Brain microvascular endothelial cell (primary cell): ENCODE measurements at regions not wholly inside any gene's neighbourhood (a gene's known extent, or its start where the extent isn't known, plus 50 kb on each side); places are given as distances from the start of the nearest gene placed in this dataset.

Experiments used
- DNase-seq: peaks from one replicate; pipeline ENCODE4 v3.0.0-alpha.2; 2020
- H3K27ac ChIP-seq: fragments of 250-450 bp; sonication (Bioruptor Pico); 2 replicates; pipeline ENCODE4 v1.5.1; 2020; ENCODE audit warnings: mild to moderate bottlenecking, moderate library complexity
- H3K27me3 ChIP-seq: fragments of 250-450 bp; sonication (Bioruptor Pico); replicated peaks from 2 replicates; pipeline ENCODE4 v1.5.1; 2020; ENCODE audit warnings: mild to moderate bottlenecking
- H3K36me3 ChIP-seq: fragments of 250-450 bp; sonication (Bioruptor Pico); replicated peaks from 2 replicates; pipeline ENCODE4 v1.5.1; 2020; ENCODE audit warnings: mild to moderate bottlenecking
- H3K4me3 ChIP-seq: 2 replicates; pipeline ENCODE4 v1.5.1; 2011; ENCODE audit warnings: low read depth, mild to moderate bottlenecking, control low read depth, low read length, moderate library complexity
- in situ Hi-C: cut with HindIII; loops from 2 replicates; pipeline ENCODE4 v1.10.0; 2017; ENCODE audit warnings: low sequenced_read_pairs, low pct_ligation_motif_present
- TF ChIP-seq, protein P1 (sequence below): IDR thresholded peaks from 2 replicates; pipeline ENCODE4 v1.5.1; 2011; ENCODE audit warnings: low read depth, mild to moderate bottlenecking, moderate library complexity, low read length, control low read depth, inconsistent platforms; ENCODE audit errors: missing control alignments

DNA sequence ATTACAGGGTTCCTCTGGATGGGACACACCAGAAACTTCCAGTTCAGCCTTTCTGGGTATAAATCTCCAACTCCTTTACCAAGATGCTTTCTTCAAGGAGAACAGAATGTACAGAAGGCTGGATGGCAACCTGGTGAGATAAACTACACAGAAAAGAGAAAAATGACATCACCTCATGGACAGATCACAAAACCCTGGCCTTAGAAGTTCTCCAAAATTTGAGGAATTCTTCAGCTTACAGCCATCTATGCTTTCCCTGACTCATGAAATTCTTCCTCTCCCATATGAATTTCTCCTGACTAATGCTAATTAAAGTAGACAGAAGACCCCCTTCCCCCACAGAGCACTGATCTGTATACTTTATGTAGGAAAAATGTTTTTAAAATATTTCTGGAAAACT lies 345.4 kb downstream of the STIM2 start:
- no peak for DNase-seq
- in situ Hi-C loops: no loop called here
- H3K4me3 ChIP-seq: no peak overlapping the region

DNA sequence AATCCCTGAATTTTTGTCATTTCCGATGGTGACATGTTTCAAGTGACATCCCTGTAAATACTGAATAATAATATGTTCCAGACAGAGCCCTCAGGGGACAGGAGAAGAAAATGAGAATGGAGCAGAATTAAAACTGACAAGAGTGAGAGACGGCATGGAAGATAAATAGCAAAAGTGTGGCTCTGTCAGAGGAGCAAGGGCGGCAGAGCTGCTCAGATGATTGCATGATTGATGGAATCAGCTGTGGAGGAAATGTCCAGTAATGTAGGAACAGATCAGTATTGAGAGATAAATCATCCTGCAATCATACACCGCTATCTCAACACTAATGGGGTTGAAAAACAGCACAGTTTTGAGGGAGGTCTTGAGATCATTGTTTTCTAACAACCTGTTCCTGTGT lies 350.3 kb downstream of the STIM2 start:
- H3K36me3 ChIP-seq: no peaks in the 10 kb centered on the region
- no peak overlapping the region for H3K4me3 ChIP-seq
- H3K27me3 ChIP-seq: no peaks in the 10 kb centered on the region
- no peak overlapping the region for H3K27ac ChIP-seq
- in situ Hi-C loops: no loop called here
- TF ChIP-seq, protein P1, sequence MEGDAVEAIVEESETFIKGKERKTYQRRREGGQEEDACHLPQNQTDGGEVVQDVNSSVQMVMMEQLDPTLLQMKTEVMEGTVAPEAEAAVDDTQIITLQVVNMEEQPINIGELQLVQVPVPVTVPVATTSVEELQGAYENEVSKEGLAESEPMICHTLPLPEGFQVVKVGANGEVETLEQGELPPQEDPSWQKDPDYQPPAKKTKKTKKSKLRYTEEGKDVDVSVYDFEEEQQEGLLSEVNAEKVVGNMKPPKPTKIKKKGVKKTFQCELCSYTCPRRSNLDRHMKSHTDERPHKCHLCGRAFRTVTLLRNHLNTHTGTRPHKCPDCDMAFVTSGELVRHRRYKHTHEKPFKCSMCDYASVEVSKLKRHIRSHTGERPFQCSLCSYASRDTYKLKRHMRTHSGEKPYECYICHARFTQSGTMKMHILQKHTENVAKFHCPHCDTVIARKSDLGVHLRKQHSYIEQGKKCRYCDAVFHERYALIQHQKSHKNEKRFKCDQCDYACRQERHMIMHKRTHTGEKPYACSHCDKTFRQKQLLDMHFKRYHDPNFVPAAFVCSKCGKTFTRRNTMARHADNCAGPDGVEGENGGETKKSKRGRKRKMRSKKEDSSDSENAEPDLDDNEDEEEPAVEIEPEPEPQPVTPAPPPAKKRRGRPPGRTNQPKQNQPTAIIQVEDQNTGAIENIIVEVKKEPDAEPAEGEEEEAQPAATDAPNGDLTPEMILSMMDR: no peak
- DNase-seq: no peak

More for the DNA sequence above, 345.4 kb downstream of the STIM2 start:
- Histone ChIP-seq H3K36me3 (no peaks in the 10 kb centered on the region), H3K27me3 (no peaks in the 10 kb centered on the region), H3K27ac (no peak overlapping the region)
- TF ChIP-seq, protein P1: no peak

DNA sequence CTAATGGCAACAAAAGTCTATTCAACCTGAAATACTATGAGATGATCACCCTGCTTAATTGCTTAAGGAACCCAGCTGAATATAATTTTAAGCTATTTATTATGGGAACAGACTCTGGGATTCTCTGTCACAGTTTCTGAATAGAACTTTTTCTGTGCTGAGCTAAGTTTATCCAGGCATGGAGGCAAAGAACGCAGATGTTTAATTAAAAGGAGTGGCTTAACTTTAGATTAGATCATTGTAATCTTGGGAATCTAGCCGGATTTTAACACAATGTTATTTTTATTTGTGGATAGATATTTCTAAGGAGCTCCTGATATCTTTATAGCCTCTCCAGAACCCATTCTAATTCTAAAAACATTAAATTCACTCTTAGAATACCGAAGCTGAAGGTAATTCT lies 353.4 kb downstream of the STIM2 start:
- Histone ChIP-seq H3K27me3 (no peaks in the 10 kb centered on the region), H3K27ac (no peak overlapping the region), H3K36me3 (no peaks in the 10 kb centered on the region), H3K4me3 (no peak overlapping the region)
- TF ChIP-seq, protein P1: no peak
- DNase-seq: no peak
- in situ Hi-C loops: no loop called here

DNA sequence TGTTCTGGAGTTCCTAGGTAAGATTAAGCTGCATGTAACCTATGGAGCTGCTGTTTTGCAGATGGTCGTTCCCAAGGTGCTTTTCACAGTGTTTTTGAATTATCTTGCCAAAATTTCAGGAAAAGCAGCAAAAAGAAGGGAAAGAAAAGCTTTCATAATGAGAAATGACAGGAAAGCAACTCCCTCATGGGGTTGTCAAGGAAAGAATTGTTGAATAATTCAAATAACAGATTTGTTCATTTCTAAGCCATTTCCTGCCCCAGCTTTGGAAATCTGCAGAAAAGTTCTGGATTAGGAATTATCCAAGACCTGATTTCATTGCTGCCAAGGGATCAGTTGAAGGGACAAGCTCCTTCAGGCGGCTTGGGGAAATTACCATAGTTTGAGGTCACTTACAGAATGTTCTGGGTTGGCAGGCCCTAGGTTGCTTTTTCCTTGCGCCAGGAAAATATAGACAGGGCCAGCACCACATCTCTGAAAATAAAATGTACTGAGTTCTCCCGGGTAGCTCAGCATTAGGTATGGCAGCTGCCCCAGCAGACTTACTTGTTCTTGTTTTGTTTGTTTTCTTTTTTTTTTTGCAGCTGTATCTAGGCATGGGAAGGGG lies 354.7 kb downstream of the STIM2 start:
- H3K36me3 ChIP-seq: no peaks in the 10 kb centered on the region
- in situ Hi-C loops: no loop called here
- TF ChIP-seq, protein P1: no peak
- no peak overlapping the region for H3K4me3 ChIP-seq
- no peak overlapping the region for H3K27ac ChIP-seq
- no peak for DNase-seq
- no peaks in the 10 kb centered on the region for H3K27me3 ChIP-seq

DNA sequence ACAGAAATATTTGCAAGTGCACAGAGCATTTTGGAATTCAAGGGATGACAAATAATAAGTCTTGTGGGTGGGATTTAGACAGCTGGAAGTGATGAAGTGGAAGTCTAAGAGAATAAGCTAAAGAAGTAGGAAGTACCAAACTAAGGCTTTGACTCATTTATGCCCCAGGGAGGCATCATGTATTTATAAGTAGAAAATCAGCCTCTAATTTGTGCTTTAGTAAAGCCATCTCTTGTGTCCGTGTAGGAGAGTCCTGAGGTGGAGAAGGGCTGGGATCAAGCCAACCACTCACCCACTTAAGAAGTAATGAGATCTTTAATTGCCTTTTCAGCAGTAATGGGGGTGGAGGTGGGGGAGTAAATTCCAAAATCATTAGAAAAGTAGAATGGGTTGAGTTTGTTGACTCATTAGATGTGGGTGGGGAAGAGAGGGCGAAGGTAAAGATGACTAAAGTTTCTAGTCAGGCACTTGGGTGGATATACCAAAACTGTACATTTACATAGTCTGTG lies 356.7 kb downstream of the STIM2 start:
- Histone ChIP-seq H3K27me3 (no peaks in the 10 kb centered on the region), H3K36me3 (no peaks in the 10 kb centered on the region), H3K27ac (no peak overlapping the region), H3K4me3 (no peak overlapping the region)
- TF ChIP-seq, protein P1: no peak
- in situ Hi-C loops: no loop called here
- DNase-seq: no peak

DNA sequence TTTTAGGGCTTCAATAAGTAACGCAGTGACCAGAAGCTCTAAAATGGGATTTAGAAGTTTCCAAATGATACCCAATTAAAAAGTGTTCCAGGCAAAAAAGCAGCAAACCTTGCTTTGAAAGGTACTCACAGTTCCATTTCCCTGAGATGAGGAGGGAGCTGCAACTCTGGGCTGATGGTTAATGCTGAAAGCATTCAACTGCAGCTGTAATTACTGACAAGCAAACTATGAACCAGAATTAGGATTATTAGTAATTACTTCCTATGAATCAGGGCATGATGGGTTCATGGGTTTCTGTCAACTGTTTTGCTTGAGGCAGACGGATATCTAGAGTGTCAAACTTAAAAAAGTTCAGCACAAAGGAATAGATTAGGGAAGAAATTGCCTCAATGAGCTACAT lies 357.4 kb downstream of the STIM2 start:
- in situ Hi-C loops: no loop called here
- DNase-seq: no peak
- TF ChIP-seq, protein P1: no peak
- Histone ChIP-seq H3K36me3 (no peaks in the 10 kb centered on the region), H3K4me3 (no peak overlapping the region), H3K27me3 (no peaks in the 10 kb centered on the region), H3K27ac (no peak overlapping the region)
